NCI-H345 (cell line): ENCODE measurements at regions not wholly inside any gene's neighbourhood (a gene's known extent, or its start where the extent isn't known, plus 50 kb on each side); places are given as distances from the start of the nearest gene placed in this dataset.

Experiments
- DNase-seq: peaks from one replicate; lab custom pipeline; 2025; lab: John Stamatoyannopoulos, UW

DNA sequence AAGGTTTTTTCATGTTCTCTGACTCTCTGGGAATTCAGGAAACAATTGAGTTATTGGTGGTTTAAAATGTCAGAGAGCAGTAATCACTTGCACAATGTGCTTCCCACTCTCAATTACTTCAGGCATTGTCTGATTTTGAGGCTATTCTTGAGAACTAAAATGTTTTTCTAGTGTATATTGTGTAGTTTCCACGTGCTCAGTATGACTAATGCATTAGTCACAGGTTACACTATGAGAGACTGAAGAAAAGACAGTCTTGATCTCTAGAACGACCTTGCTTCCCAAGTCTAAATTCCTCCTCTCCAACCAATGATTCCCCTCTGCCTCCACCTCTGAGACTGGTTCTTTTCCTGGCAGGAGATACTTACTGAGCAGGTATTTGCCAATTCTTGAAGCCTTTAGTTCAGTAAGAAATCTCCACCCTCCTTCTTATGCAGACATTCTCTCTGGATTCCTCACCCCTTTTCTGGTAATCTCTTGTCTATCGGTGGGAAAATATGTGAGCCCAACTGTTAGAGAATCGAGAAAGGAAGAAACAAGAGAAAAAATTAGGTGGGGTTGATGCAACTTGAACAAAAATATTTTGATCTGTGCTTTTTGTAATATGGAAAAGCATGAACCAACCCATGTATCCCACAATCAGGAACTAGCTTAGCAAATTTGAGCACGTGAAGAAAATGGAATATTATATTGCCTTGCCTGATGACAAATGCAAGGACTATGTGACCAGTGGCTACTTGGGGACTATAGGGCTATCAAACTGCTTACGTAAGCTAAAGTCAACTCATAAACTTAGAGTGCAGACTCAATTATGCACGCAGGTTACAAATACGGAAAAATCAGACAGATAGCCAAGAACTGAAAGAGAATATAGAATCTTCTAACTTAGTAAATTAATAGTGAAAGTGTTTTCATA lies 61.1 kb upstream of the SLC22A16 start:
- DNase-seq = no peak

- no peak for DNase-seq
These were observed 58.5 kb upstream of the SLC22A16 start for GRCh38 chr6:110534731-110535492.

- DNase-seq = no peak
These were observed 56.0 kb upstream of the SLC22A16 start for GRCh38 chr6:110532431-110532830.

DNA sequence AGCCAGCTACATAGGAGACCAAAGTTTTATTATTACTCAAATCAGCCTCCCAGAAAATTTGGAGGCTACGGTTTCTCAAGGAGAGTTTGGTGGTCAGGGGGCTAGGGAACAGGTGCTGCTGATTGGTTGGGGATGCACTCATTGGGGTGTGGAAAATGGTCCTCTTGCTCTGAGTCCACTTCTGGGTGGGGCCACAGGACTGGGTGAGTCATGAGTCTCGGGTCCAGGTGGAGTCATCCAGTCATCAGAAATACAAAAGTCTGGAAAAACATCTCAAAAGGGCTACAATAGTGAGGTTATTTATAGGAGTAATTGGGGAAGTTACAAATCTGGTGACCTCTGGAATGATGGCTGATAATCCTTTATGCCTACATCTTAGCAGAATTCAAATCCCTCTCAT lies 54.3 kb upstream of the SLC22A16 start:
- DNase-seq = no peak

- no peak for DNase-seq
These were observed 53.5 kb upstream of the SLC22A16 start for GRCh38 chr6:110529907-110530306.

GRCh38 chr6:110529355-110529754 lies 52.9 kb upstream of the SLC22A16 start:
- DNase-seq = no peak

DNA sequence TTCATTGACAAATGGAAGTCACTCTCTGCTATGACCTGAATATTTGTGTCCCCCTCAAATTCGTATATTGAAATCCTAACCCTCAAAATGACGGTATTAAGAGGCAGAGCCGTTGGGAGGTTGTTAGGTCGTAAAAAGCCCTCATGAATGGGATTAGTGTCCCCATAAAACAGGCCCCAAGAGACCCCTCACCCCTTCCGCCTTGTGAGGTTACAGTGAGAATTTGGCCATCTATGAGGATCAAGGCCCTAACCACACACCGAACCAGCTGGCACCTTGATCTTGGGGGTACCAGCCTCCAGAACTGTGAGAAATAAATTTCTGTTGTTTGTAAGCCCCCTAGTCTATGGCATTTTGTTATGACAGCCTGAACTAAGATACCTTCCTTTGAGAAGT lies 52.5 kb upstream of the SLC22A16 start:
- no peak for DNase-seq

GRCh38 chr6:110528101-110528929 lies 51.9 kb upstream of the SLC22A16 start:
- DNase-seq = peak; percentile 72

DNA sequence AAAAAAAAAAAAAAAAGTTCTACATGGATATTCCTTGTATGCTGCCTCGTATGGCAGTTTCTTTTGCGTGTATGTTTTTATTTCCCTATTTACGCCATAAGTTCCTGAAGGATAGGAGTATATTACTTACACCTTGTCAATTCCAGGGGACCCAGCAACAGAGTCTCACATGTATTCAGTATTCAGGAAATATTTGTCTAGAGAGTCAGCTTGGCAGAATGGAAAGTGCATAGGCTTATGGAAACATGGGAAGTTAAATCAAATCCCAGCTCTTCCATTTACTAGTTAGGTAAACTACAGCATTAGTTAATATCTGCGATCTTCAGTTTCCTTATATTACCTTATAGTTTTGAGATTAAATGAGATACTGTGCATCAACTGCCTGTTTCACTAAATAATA lies 51.1 kb upstream of the SLC22A16 start:
- DNase-seq = no peak

DNA sequence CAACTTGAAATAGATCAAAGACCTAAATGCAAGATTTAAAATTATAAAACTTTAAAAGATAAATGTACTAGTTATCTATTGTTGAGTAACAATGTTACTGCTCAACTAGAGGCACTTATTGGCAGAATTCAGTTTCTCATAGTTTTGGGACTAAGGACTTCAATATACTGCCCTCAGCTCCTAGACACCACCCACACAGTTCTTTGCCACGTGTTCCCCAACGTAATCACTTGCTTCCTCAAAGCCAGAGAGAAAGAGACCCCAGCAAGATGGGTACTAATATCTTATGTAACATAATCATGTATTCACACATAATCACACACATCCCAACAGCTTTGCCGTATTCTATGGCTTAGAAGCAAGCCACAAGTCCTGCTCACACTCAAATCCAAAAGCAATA lies 50.3 kb upstream of the SLC22A16 start:
- no peak for DNase-seq
